BJ (cell line): ENCODE measurements at regions not wholly inside any gene's neighbourhood (a gene's known extent, or its start where the extent isn't known, plus 50 kb on each side); places are given as distances from the start of the nearest gene placed in this dataset.
"Not testable (repeated sequence)": the region's sequence is repeated elsewhere in the genome, so short reads cannot be mapped to it uniquely, and the experiment has no call there.

Experiments
- CTCF ChIA-PET: fragments of 350-600 bp; formaldehyde crosslinking; extraction: SDS; loops from one replicate; lab custom pipeline; 2021; ENCODE audit warnings: antibody characterized with exemption, inconsistent platforms; lab: Yijun Ruan, JAX
- POLR2A ChIA-PET: fragments of 300-600 bp; sonication (Branson Sonifier 250); formaldehyde crosslinking; extraction: SDS; loops from one replicate; lab custom pipeline; 2021; ENCODE audit warnings: antibody characterized with exemption; lab: Charles Lee
- DNase-seq: peaks from one replicate; pipeline ENCODE4 v3.0.0-alpha.2; 2011; ENCODE audit warnings: low read depth
- H3K27me3 ChIP-seq: 2 replicates; pipeline ENCODE4 v1.6.0; 2011; ENCODE audit warnings: low read length; ENCODE audit not compliant: control insufficient read depth, insufficient read depth
- H3K36me3 ChIP-seq: 2 replicates; pipeline ENCODE4 v1.5.1; 2011; ENCODE audit warnings: low read length; ENCODE audit not compliant: control insufficient read depth, insufficient read depth
- H3K4me3 ChIP-seq: 2 replicates; pipeline ENCODE4 v1.5.1; 2011; ENCODE audit warnings: low read depth, mild to moderate bottlenecking, control low read depth, low read length
- CTCF ChIP-seq: IDR thresholded peaks from 2 replicates; pipeline ENCODE4 v1.5.1; 2011; ENCODE audit warnings: low read depth, mild to moderate bottlenecking, control low read depth, inconsistent platforms, low read length, moderate library complexity; ENCODE audit not compliant: insufficient read depth

DNA sequence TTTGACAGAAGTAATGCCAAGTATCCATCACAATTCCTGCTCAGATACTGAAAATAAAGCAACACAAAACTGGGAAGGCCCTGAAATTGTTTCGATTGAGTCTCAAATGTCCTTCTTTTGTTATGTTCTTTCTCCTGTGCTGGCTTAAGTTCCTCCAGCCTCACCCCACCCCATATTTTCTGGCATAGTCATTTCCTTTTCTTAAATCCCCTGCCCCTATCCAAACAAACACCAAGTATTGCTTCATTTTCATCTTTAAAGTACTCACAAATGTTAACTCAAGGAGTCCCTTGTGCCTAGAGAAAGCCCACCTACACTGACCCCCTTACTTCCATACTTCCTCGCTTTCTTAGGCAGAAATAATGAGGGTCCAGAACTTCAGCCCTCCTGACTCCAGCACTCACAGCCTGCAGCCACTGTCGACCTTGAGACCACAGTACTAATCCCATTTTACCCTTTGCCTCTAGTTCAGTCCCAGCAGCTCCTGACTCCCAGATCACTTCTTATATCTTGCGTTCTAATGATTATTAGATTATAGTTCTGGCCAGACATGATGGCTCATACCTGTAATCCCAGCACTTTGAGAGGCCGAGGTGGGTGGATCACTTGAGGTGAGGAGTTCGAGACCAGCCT is 73.2 kb upstream of the ST8SIA6 start:
- ChIA-PET POLR2A (no interaction called here), CTCF (no interaction called here)
- DNase-seq: no peak
- Histone ChIP-seq H3K4me3 (no peak overlapping the region), H3K27me3 (no peaks in the 10 kb centered on the region), H3K36me3 (no peaks in the 10 kb centered on the region)
- TF ChIP-seq CTCF: no peak

GRCh38 chr10:17526571-17526970 is 72.2 kb upstream of the ST8SIA6 start:
- H3K4me3 ChIP-seq, DNase-seq, POLR2A ChIA-PET, CTCF ChIA-PET, H3K27me3 ChIP-seq, H3K36me3 ChIP-seq: not testable (repeated sequence)

GRCh38 chr10:17523917-17524316 is 69.5 kb upstream of the ST8SIA6 start:
- POLR2A ChIA-PET: no interaction called here
- H3K27me3 ChIP-seq: no peaks in the 10 kb centered on the region
- DNase-seq: no peak
- no peak overlapping the region for H3K4me3 ChIP-seq
- CTCF ChIA-PET: no interaction called here
- no peak for TF ChIP-seq CTCF
- no peaks in the 10 kb centered on the region for H3K36me3 ChIP-seq

DNA sequence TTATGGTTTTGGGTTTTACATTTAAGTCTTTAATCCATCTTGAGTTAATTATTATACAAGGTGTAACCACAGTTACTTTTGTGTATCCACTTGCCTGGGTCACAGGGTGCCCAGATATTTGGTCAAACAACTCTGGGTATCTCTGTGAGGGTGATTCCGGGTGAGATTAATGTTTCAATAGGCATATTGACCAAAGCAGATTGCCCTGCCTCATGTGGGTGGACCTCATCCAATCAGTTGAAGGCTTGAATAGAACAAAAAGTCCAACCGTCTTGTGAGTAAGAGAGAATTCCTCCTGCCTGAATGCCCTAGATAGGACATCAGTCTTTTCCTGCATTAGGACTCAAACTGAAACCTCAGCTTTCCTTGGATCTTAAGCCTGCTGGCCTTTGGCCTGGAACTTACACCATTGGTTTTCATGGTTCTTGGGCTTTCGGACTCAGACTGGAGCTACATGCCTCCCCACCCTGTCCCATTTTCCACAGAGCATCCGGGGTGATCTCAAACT is 68.9 kb upstream of the ST8SIA6 start:
- no peak for TF ChIP-seq CTCF
- no peaks in the 10 kb centered on the region for H3K27me3 ChIP-seq
- CTCF ChIA-PET: no interaction called here
- H3K36me3 ChIP-seq: no peaks in the 10 kb centered on the region
- H3K4me3 ChIP-seq: no peak overlapping the region
- DNase-seq: no peak
- POLR2A ChIA-PET: no interaction called here

- DNase-seq, H3K27me3 ChIP-seq, POLR2A ChIA-PET, H3K36me3 ChIP-seq, H3K4me3 ChIP-seq, CTCF ChIA-PET: not testable (repeated sequence)
These were observed 67.9 kb upstream of the ST8SIA6 start for GRCh38 chr10:17522269-17522668.

DNA sequence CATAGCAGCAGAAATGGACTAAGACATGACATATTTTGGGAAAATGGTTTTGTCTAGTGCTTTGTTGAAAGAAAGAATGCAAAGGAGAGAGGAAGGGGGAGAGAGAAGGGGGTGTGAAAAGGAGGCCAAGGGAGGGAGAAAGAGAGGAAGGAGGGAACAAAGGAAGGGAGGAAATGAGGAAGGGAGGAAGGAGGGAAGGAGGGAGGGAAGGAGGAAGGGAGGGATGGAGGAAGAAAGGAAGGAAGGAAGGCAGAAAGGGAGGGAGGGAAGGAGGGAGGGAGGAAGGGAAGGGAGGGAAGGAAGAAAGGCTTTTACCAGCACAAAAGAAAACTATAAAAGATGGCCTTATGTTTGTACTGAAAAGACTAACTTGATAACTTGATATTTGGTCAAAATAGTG is 65.1 kb upstream of the ST8SIA6 start:
- POLR2A ChIA-PET: no interaction called here
- no peak for TF ChIP-seq CTCF
- no peaks in the 10 kb centered on the region for H3K36me3 ChIP-seq
- DNase-seq: no peak
- CTCF ChIA-PET: no interaction called here
- H3K27me3 ChIP-seq: no peaks in the 10 kb centered on the region
- no peak overlapping the region for H3K4me3 ChIP-seq
